ENCODE measurements at regions not wholly inside any gene's neighbourhood (a gene's known extent, or its start where the extent isn't known, plus 50 kb on each side); places are given as distances from the start of the nearest gene placed in this dataset.

DNA sequence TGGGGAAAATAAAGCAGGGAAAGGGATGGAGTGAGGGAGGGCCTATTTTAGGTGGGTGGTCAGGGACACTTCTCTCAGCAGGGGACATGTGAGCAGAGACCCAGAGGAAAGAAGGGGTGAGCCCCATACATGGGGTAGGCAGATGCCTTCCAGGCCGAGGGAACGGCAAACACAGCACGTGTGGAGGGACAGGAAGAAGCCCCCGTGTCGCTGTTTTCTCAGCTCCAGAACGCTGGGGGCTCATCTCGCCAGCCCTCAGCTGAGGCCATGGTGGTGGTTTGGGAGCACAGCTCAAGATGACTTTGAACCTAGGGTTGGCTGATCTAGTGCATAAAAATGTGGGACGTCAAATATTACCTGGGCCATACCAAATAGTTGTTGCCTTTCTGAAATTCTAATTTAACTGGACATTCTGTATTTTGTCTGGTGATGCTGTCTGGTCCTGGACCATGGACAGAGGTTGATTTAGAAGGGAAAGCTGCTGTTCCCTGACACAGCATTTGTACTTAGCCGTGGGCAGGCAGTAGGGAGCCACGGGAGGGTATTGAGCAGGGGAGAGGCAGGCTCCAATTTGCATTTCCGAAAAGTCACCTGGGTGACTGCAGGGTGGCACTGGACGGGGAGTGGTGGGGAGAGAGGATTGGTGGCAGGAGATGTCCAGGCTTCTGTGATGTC, 53.1 kb upstream of the RUNX3 start:
- DNase-seq, result no peak

DNA sequence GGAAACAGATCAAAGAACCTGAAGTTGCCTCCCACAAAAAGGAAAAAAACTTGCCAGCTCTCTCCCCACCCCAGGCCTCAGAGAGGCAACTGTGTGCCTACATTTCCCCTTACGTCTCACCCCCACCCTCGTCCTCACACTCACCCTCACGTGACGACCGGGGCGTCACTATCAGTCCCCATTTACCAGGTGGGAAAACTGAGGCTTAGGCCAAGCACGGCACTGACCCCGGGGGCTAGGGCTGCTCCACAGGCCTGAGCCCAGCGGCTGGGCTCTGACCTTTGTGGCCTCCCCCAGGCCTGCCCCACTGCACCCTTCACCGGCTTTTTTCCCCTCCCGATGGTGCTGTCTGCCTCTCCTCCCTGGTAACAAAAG, 51.5 kb upstream of the RUNX3 start:
- no peak for DNase-seq

DNA sequence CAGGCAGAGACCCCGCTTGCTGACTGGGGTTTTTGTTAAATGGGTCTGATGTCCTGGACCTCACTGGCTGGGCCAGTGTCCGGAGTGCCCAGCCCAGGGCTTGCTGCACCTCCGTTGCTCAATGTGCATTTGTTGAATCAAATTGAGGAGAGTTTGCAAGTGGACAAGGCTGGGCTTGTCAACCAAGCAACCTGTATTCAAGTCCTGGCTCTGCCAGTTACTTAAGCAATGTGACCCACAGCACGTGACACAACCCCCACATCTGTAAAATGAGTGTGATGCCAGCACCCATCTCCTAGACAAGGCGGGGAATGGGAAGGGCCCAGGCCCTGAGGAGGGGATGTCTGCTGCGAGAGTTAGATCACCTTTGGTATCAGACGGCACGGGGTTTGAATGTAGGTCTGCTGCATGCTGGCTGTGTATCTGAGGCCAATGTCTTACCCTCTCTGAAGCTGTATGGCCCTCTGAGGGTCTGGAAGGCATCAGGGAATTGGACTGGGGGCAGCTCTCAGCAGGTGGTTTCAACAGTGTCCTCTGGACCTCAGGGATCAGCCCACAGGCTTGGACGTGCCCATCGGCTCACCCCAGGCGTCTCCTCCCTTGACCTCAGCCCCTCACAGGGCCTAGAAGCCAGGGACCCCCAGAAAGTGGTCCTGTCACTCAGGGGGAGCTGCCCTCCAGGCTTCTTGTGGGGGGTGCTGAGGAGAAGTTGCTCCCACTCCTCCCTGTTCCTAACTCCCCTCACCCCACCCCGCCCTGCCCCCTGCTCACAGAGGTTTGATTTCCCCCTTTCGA, 51.0 kb upstream of the RUNX3 start:
- no peak for DNase-seq

Data from midbrain (tissue), 1 donor.